ENCODE measurements at regions not wholly inside any gene's neighbourhood (a gene's known extent, or its start where the extent isn't known, plus 50 kb on each side); places are given as distances from the start of the nearest gene placed in this dataset.
A peak's percentile ranks its signal among the peaks of the same experiment; 100 is the strongest.

DNA sequence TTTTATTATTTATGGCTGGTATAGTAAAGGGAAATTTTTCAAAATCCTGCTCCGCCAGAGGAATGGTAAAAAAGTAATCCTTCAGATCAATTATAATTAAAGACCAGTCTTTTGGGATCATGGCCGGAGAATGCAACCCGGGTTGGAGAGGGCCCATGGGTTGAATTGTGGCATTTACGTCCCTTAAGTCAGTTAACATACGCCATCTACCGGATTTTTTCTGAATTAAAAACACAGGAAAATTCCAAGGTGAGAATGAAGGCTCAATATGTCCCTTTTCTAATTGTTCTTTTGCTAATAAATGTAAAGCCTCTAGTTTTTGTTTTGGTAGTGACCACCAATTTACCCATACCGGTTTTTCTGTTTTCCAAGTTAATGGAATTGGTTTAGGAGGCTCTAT is 602.8 kb downstream of the ALG10 start:
- TF ChIP-seq ZFX (CRISPR knock-in tag; IDR thresholded peaks at IDR 0.05; ENCODE audit: low read depth): no peak
- TF ChIP-seq NONO (IDR thresholded peaks at IDR 0.05): no peak
- no peak for TF ChIP-seq NONO (CRISPR knock-in tag; conservative IDR thresholded peaks at IDR 0.05)
- TF ChIP-seq SRF (IDR thresholded peaks at IDR 0.05; ENCODE audit: low read depth, low read length): no peak
- TF ChIP-seq GABPB1 (CRISPR knock-in tag; IDR thresholded peaks at IDR 0.05): no peak
- TF ChIP-seq, protein P1, sequence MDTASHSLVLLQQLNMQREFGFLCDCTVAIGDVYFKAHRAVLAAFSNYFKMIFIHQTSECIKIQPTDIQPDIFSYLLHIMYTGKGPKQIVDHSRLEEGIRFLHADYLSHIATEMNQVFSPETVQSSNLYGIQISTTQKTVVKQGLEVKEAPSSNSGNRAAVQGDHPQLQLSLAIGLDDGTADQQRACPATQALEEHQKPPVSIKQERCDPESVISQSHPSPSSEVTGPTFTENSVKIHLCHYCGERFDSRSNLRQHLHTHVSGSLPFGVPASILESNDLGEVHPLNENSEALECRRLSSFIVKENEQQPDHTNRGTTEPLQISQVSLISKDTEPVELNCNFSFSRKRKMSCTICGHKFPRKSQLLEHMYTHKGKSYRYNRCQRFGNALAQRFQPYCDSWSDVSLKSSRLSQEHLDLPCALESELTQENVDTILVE (CRISPR knock-in tag; IDR thresholded peaks at IDR 0.05): no peak
- TF ChIP-seq, protein P2, sequence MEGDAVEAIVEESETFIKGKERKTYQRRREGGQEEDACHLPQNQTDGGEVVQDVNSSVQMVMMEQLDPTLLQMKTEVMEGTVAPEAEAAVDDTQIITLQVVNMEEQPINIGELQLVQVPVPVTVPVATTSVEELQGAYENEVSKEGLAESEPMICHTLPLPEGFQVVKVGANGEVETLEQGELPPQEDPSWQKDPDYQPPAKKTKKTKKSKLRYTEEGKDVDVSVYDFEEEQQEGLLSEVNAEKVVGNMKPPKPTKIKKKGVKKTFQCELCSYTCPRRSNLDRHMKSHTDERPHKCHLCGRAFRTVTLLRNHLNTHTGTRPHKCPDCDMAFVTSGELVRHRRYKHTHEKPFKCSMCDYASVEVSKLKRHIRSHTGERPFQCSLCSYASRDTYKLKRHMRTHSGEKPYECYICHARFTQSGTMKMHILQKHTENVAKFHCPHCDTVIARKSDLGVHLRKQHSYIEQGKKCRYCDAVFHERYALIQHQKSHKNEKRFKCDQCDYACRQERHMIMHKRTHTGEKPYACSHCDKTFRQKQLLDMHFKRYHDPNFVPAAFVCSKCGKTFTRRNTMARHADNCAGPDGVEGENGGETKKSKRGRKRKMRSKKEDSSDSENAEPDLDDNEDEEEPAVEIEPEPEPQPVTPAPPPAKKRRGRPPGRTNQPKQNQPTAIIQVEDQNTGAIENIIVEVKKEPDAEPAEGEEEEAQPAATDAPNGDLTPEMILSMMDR (CRISPR knock-in tag; IDR thresholded peaks at IDR 0.05): peak; percentile 53
- TF ChIP-seq, protein P3, sequence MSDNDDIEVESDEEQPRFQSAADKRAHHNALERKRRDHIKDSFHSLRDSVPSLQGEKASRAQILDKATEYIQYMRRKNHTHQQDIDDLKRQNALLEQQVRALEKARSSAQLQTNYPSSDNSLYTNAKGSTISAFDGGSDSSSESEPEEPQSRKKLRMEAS (IDR thresholded peaks at IDR 0.05): no peak
- no peak for TF ChIP-seq NFYC (CRISPR knock-in tag; IDR thresholded peaks at IDR 0.05)
- TF ChIP-seq, protein P4, sequence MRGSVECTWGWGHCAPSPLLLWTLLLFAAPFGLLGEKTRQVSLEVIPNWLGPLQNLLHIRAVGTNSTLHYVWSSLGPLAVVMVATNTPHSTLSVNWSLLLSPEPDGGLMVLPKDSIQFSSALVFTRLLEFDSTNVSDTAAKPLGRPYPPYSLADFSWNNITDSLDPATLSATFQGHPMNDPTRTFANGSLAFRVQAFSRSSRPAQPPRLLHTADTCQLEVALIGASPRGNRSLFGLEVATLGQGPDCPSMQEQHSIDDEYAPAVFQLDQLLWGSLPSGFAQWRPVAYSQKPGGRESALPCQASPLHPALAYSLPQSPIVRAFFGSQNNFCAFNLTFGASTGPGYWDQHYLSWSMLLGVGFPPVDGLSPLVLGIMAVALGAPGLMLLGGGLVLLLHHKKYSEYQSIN (CRISPR knock-in tag; IDR thresholded peaks at IDR 0.05; ENCODE audit: borderline replicate concordance): no peak
- no peak for TF ChIP-seq ATF1 (CRISPR knock-in tag; IDR thresholded peaks at IDR 0.05)

Data from HepG2 (cell line).